Keratinocyte (primary cell): ENCODE measurements at regions not wholly inside any gene's neighbourhood (a gene's known extent, or its start where the extent isn't known, plus 50 kb on each side); places are given as distances from the start of the nearest gene placed in this dataset.

Experiments
- EZH2 ChIP-seq: IDR thresholded peaks from one replicate; pipeline ENCODE4 v1.6.1; 2012; ENCODE audit warnings: inconsistent platforms, mild to moderate bottlenecking, low read length, moderate library complexity
- TF ChIP-seq, protein P1 (sequence below), 3 experiments: IDR thresholded peaks in 1 of 3; conservative IDR thresholded peaks in 1 of 3; optimal IDR thresholded peaks in 1 of 3; 2 replicates in 2 of 3; 3 replicates in 1 of 3; pipeline versions ENCODE3 to v1.5.1; 2011; ENCODE audit warnings: low read length in 3 of 3, mild to moderate bottlenecking in 3 of 3, moderate library complexity in 2 of 3, control low read depth in 1 of 3, inconsistent platforms in 1 of 3; ENCODE audit not compliant: insufficient read depth in 2 of 3; ENCODE audit errors: extremely low read depth in 1 of 3

DNA sequence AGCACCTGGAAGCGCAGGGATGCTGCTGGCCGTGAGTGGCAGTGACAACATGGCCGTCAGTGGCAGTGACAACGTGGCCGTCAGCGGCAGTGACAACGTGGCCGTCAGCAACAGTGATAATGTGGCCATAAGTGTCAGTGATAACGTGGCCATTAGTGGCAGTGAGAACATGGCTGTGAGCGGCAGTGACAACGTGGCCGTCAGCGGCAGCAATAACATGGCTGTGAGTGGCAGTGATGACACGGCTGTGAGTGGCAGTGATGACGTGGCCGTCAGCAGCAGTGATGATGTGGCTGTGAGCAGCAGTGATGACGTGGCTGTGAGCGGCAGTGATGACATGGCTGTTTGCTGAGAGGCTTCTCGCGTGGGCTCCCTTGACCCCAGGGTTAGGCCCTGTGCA is 169.8 kb downstream of the ERMARD start:
- TF ChIP-seq, protein P1, sequence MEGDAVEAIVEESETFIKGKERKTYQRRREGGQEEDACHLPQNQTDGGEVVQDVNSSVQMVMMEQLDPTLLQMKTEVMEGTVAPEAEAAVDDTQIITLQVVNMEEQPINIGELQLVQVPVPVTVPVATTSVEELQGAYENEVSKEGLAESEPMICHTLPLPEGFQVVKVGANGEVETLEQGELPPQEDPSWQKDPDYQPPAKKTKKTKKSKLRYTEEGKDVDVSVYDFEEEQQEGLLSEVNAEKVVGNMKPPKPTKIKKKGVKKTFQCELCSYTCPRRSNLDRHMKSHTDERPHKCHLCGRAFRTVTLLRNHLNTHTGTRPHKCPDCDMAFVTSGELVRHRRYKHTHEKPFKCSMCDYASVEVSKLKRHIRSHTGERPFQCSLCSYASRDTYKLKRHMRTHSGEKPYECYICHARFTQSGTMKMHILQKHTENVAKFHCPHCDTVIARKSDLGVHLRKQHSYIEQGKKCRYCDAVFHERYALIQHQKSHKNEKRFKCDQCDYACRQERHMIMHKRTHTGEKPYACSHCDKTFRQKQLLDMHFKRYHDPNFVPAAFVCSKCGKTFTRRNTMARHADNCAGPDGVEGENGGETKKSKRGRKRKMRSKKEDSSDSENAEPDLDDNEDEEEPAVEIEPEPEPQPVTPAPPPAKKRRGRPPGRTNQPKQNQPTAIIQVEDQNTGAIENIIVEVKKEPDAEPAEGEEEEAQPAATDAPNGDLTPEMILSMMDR (optimal IDR thresholded peaks at IDR 0.05 in 1 of 3, IDR thresholded peaks at IDR 0.05 in 1 of 3, conservative IDR thresholded peaks at IDR 0.05 in 1 of 3; ENCODE audit: extremely low read depth in 1 of 3, insufficient read depth in 2 of 3, low read length in 3 of 3): no peak
- TF ChIP-seq EZH2: no peak
